HG03139 (cell line): ENCODE measurements at regions not wholly inside any gene's neighbourhood (a gene's known extent, or its start where the extent isn't known, plus 50 kb on each side); places are given as distances from the start of the nearest gene placed in this dataset.
A peak's percentile ranks its signal among the peaks of the same experiment; 100 is the strongest.

ENCODE experiments used
- ATAC-seq: cut with Tn5 transposase; IDR thresholded peaks from one replicate; pipeline ENCODE4 v1.9.1; 2021; ENCODE audit not compliant: unreplicated experiment

- ATAC-seq = no peak
These were observed 1044.4 kb downstream of the PLA2G4A start for GRCh38 chr1:187873126-187873525.

- ATAC-seq = no peak
These were observed 1048.0 kb downstream of the PLA2G4A start for GRCh38 chr1:187876775-187877174.

DNA sequence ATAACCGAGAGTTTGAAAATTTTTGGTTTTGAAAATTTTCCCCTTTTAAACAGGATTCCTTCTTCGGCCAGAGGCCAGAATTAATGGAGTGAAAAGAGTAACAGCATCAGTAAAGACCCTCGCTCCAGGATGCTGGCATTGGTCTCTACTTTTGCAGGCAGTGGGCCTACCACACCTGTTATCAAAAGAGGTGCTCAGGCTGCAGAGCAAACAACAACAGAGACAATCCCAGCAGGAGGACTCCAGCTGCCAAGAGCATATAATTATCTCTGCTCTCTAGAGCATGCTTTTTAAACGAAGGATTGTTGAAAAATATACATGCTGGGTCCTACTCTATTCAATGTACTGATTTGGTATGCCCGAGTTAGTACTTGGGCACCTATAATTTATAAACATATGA lies 1048.5 kb downstream of the PLA2G4A start:
- ATAC-seq = no peak

GRCh38 chr1:187878883-187879282 lies 1050.1 kb downstream of the PLA2G4A start:
- no peak for ATAC-seq

- ATAC-seq = no peak
These were observed 1054.6 kb downstream of the PLA2G4A start for GRCh38 chr1:187883356-187883755.

GRCh38 chr1:187891993-187892682 lies 1063.4 kb downstream of the PLA2G4A start:
- ATAC-seq = no peak

DNA sequence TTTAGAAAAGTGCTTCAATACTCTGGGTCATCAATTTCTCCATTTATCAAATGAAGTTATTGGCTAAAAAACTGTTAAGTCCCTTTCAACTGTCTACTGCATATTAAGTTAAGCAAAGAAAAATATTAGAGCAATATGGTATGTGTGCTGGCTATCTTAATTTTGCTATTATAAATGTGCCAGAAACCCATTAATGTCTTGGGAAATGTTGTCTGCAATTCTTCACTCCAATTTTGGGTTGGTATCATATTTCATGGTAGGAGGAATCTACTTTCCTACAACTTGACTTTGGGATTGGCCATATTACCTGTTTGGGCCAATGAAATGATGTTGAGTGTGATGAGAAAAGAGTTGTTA lies 1063.9 kb downstream of the PLA2G4A start:
- no peak for ATAC-seq

- ATAC-seq = no peak
These were observed 1064.7 kb downstream of the PLA2G4A start for GRCh38 chr1:187893471-187893870.

- ATAC-seq = no peak
These were observed 1065.6 kb downstream of the PLA2G4A start for GRCh38 chr1:187894349-187894748.

DNA sequence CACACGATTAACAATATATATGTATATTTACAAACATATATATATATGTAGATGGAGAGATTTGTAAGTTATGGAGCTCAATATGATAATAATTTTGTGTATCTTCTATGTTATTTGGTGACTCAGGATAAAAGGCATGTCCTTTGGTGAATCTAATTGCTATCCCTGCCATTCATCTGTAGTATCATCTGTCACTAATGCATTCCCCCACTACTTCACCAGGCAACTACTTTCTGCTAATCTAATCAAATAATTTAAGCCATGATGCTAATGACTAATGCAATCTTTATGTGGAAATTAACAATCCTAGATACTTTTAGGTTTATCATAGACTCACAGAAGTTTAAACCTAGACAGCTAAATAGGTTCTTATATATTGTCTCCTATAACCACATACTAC lies 1074.5 kb downstream of the PLA2G4A start:
- ATAC-seq = no peak

- no peak for ATAC-seq
These were observed 1080.6 kb downstream of the PLA2G4A start for GRCh38 chr1:187909382-187909781.

DNA sequence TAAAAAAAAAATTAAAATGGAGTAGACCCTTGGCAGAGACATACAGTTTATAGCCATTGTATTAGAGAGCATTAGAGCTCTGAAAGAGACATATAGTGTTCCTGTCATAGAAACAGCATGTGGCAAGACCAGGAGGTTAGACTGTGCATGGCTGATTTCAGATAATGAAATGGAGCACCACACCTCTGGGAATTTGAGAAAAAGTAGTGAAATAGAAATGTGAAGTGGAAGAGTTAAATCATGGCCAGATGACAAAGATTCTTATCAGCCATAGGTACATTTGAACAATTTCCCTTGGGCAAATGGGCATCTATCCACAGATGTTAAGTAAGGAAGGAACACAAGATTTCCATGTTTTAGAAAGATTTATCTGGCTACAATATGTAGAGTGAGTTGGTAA lies 1083.1 kb downstream of the PLA2G4A start:
- no peak for ATAC-seq

DNA sequence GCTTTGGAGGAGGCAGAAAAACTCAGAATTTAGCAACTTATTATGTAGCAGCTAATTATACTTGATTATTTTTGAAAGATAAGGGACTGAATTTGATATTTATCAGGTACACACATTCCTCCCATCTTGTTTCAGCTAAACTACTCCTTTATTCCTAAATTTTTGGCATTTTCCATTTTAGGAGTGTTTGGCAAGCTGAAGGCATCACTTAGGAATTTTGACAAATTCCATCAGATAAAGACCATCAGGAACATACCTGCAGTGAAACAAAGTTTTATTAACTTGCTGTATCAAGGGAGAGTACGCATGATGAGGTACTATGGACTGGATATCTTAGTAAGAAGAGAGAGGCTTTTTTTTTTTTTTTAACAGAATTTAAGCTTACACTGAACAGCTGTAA lies 1092.2 kb downstream of the PLA2G4A start:
- ATAC-seq = no peak

DNA sequence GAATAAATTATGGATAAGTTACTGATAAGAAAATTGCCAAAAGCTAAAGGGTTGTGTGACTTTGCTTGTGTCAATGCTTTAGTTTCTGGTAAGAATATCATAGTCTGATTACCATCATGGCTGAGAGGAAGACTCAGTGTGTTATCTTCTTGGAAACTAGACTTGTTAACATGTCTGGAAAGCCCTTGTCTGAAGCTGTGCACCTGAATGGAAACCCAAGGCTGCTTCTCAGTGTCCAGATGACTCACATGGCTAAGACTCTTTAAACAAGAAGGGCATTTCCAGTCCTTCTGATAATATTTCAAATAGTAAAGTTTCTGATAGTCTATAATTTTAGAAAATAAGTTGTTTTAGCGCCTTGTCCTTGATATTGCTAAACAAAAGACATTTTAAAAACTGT lies 1092.7 kb downstream of the PLA2G4A start:
- no peak for ATAC-seq

GRCh38 chr1:187922255-187922654 lies 1093.5 kb downstream of the PLA2G4A start:
- no peak for ATAC-seq

DNA sequence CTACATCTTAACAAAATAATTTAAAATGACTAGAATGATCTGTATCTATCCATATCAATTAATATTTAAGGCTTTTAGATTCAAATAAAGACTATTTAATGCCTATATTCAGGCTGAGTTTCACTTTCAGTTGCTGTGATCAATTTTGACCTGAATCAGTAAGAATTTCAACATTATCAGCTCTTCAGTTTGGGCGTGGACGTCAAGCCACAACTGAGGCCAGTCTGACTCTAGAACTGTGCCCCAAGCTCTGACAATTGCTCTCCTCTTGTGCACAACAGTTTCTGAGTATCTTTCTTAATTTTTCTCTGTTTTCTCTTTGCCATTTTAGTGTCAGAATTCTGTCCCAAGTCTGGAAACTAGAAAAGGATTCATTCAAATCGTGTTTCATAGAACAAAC lies 1095.5 kb downstream of the PLA2G4A start:
- no peak for ATAC-seq

GRCh38 chr1:187928288-187928687 lies 1099.5 kb downstream of the PLA2G4A start:
- ATAC-seq = peak; percentile 62

GRCh38 chr1:187928696-187929095 lies 1099.9 kb downstream of the PLA2G4A start:
- no peak for ATAC-seq

DNA sequence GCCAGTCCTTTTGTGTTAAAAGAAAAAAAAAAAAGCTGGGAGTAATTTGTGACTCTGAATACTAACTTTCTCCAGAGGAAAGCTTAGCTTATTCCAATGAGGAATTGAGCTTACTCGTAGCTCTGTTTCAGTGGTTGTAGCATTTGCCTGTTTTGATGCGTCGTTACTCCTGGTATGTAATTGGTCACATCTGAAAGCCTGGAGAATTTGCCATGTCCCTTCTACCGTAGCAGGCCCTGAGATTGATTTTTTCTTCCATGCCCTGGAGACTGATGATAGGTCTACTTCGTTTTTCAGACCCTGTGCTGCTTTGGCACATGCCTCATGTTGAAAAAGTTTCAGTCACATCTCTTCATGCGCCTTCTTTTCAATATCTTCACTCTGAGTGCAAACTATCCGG lies 1103.0 kb downstream of the PLA2G4A start:
- no peak for ATAC-seq

DNA sequence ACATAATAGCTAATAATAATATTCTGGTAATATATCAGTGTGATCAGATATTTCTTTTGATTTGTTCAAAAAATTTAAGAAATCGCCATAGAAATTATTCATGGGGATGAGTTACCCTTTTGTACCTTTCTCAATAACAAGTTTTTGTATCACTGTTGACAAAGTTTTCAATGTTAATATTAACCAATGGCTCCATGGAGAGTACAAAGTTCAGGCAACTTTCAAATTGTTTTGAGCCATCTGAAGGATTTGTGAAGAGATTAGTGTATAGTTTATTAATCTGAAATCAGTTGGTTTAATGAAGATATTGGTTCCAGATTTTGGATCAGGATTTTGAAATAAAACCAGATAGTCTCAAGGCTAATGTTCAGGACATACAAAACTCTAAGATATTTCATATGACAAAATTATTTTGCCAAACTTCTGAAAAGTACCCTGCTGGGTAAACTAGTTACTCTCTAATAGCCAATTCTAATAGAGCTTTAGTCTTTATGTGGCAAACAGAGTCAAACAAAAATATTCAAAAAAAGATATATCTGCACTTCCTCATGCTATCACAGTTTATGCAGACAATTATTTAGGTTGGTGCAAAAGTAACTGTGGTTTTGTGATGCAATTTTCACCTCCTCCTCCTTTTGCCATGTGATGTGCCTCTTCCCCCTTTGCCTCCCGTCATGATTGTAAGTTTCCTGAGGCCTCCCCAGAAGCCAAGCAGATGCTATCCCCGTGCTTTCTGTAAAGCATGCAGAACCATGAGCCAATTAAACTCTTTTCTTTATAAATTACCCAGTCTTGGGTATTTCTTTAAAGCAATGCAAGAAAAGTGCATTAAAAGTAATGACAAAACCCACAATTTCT lies 1105.0 kb downstream of the PLA2G4A start:
- no peak for ATAC-seq

GRCh38 chr1:187936667-187937066 lies 1107.9 kb downstream of the PLA2G4A start:
- ATAC-seq = no peak

GRCh38 chr1:187938092-187938491 lies 1109.3 kb downstream of the PLA2G4A start:
- ATAC-seq = no peak

- ATAC-seq = no peak
These were observed 1114.2 kb downstream of the PLA2G4A start for GRCh38 chr1:187942986-187943385.
